ENCODE measurements at regions not wholly inside any gene's neighbourhood (a gene's known extent, or its start where the extent isn't known, plus 50 kb on each side); places are given as distances from the start of the nearest gene placed in this dataset.

GRCh38 chr2:193187816-193188215 is 993.1 kb upstream of the TMEFF2 start:
- TF ChIP-seq CTCF (conservative IDR thresholded peaks at IDR 0.05; ENCODE audit: low read depth, low read length) (no peak), EZH2phosphoT487 (IDR thresholded peaks at IDR 0.05; ENCODE audit: borderline replicate concordance, low read length) (no peak)
